Lung microvascular endothelial cell (primary cell): ENCODE measurements at regions not wholly inside any gene's neighbourhood (a gene's known extent, or its start where the extent isn't known, plus 50 kb on each side); places are given as distances from the start of the nearest gene placed in this dataset.
"Not testable (repeated sequence)": the region's sequence is repeated elsewhere in the genome, so short reads cannot be mapped to it uniquely, and the experiment has no call there.

ENCODE experiments used
- DNase-seq, 2 donors: peaks; one replicate each; pipeline versions ENCODE4 v3.0.0 to v3.0.0-alpha.2; 2010; ENCODE audit warnings: low read depth in 2 of 2

GRCh38 chr1:91098299-91098906 is 76.6 kb upstream of the ZNF644 start:
- DNase-seq, result no peak

GRCh38 chr1:91095321-91095720 is 73.5 kb upstream of the ZNF644 start:
- not testable (repeated sequence) for DNase-seq

- DNase-seq, result peak; percentile 76 to 77
Observed at GRCh38 chr1:91092503-91092902, 70.7 kb upstream of the ZNF644 start.

GRCh38 chr1:91091812-91092211 is 70.0 kb upstream of the ZNF644 start:
- DNase-seq, result peak; percentile 73 to 88

GRCh38 chr1:91080650-91081049 is 58.8 kb upstream of the ZNF644 start:
- DNase-seq, result peak in 1 of 2 donors; percentile 85

GRCh38 chr1:91078859-91079258 is 57.0 kb upstream of the ZNF644 start:
- no peak for DNase-seq

- no peak for DNase-seq
Observed at GRCh38 chr1:91076834-91077233, 55.0 kb upstream of the ZNF644 start.

- DNase-seq, result peak in 1 of 2 donors; percentile 83
Observed at GRCh38 chr1:91075233-91076135, 53.6 kb upstream of the ZNF644 start.

- DNase-seq, result no peak
Observed at GRCh38 chr1:91073299-91073698, 51.5 kb upstream of the ZNF644 start.

GRCh38 chr1:91071838-91072237 is 50.0 kb upstream of the ZNF644 start:
- no peak for DNase-seq
